K562 (cell line): ENCODE measurements at regions not wholly inside any gene's neighbourhood (a gene's known extent, or its start where the extent isn't known, plus 50 kb on each side); places are given as distances from the start of the nearest gene placed in this dataset.

Experiments
- CBFA2T3 ChIP-seq: fragments of 450-650 bp; IDR thresholded peaks from 2 replicates; pipeline ENCODE4 v1.6.1; 2017
- ESRRB ChIP-seq: fragments of 250-450 bp; sonication (Bioruptor Pico); IDR thresholded peaks from 2 replicates; pipeline ENCODE4 v1.5.0; 2020; ENCODE audit warnings: mild to moderate bottlenecking, moderate library complexity, borderline replicate concordance
- FOXA3 ChIP-seq, 2 experiments: fragments of 450-650 bp in 1 of 2; sonication (generic) in 1 of 2; formaldehyde crosslinking; IDR thresholded peaks in 1 of 2; conservative IDR thresholded peaks in 1 of 2; 2 replicates each; pipeline versions ENCODE4 v1.4.0 to v1.8.0; 2020 to 2022; ENCODE audit warnings: mild to moderate bottlenecking in 2 of 2, missing genetic modification reagents in 1 of 2
- FOXK2 ChIP-seq, 2 experiments: fragments of 450-650 bp; IDR thresholded peaks in 1 of 2; conservative IDR thresholded peaks in 1 of 2; 2 replicates each; pipeline ENCODE4 v1.6.1; 2016; ENCODE audit warnings: low read depth in 2 of 2, mild to moderate bottlenecking in 1 of 2
- HDAC1 ChIP-seq, 2 experiments: fragments of 450-650 bp; IDR thresholded peaks; 2 replicates each; pipeline ENCODE4 v1.6.1; 2016 to 2017; ENCODE audit warnings: inconsistent platforms in 1 of 2, mild to moderate bottlenecking in 1 of 2, moderate library complexity in 1 of 2
- KLF16 ChIP-seq: IDR thresholded peaks from 2 replicates; pipeline ENCODE4 v1.6.1; 2016; ENCODE audit warnings: antibody characterized with exemption
- MNT ChIP-seq, 2 experiments: fragments of 450-650 bp; conservative IDR thresholded peaks; 2 replicates each; pipeline ENCODE4 v1.6.1; 2017; ENCODE audit warnings: mild to moderate bottlenecking in 2 of 2, moderate library complexity in 2 of 2
- MTA3 ChIP-seq: fragments of 450-650 bp; formaldehyde crosslinking; IDR thresholded peaks from 2 replicates; pipeline ENCODE4 v1.6.1; 2017; ENCODE audit warnings: mild to moderate bottlenecking, borderline replicate concordance
- NFIC ChIP-seq: fragments of 450-650 bp; IDR thresholded peaks from 2 replicates; pipeline ENCODE4 v1.6.1; 2017; ENCODE audit warnings: mild to moderate bottlenecking, inconsistent platforms
- PBX2 ChIP-seq, 2 experiments: IDR thresholded peaks in 1 of 2; conservative IDR thresholded peaks in 1 of 2; 2 replicates each; pipeline ENCODE4 v1.6.1; 2016; ENCODE audit warnings: low read depth in 2 of 2, mild to moderate bottlenecking in 1 of 2, missing compliant biosample characterization in 1 of 2, missing genetic modification characterization in 1 of 2, moderate library complexity in 1 of 2
- SOX6 ChIP-seq: fragments of 450-650 bp; IDR thresholded peaks from 2 replicates; pipeline ENCODE4 v1.6.1; 2014; ENCODE audit warnings: mild to moderate bottlenecking
- TEAD4 ChIP-seq, 2 experiments: sonication (generic) in 1 of 2; formaldehyde crosslinking in 1 of 2; IDR thresholded peaks; 2 replicates each; pipeline versions ENCODE4 v1.6.1 to v1.8.0; 2012 to 2022; ENCODE audit warnings: borderline replicate concordance in 1 of 2, inconsistent platforms in 1 of 2, low read length in 1 of 2, mild to moderate bottlenecking in 1 of 2, missing genetic modification reagents in 1 of 2
- TGIF2 ChIP-seq: sonication (generic); formaldehyde crosslinking; IDR thresholded peaks from 2 replicates; pipeline ENCODE4 v1.8.1; 2022; ENCODE audit warnings: mild to moderate bottlenecking, missing genetic modification reagents, moderate library complexity
- TRIM24 ChIP-seq, 2 experiments: fragments of 450-650 bp; IDR thresholded peaks; 2 replicates each; pipeline ENCODE4 v1.6.1; 2016
- ZNF395 ChIP-seq: fragments of 200-800 bp; sonication (Bioruptor generic); IDR thresholded peaks from 2 replicates; pipeline ENCODE4 v1.6.1; 2017; ENCODE audit warnings: missing genetic modification characterization, missing compliant biosample characterization

- TF ChIP-seq NFIC, result 0 out of 2 replicates have a peak, but pooled peaks have one; percentile 10
- no peak for TF ChIP-seq ESRRB (CRISPR knock-in tag)
- TF ChIP-seq MNT (conservative IDR thresholded peaks at IDR 0.05), result no peak
- TF ChIP-seq FOXA3 (CRISPR knock-in tag; conservative IDR thresholded peaks at IDR 0.05 in 1 of 2, IDR thresholded peaks at IDR 0.05 in 1 of 2), result 0 out of 4 replicates have a peak, but pooled peaks of 1 of the 2 experiments have one; percentile 10
- TF ChIP-seq ZNF395, result 0 out of 2 replicates have a peak, but pooled peaks have one; percentile 20
- peak; percentile 37; the same call in 1 of the 2 replicates for TF ChIP-seq KLF16
- 0 out of 4 replicates have a peak, but pooled peaks of 1 of the 2 experiments have one; percentile 32 for TF ChIP-seq HDAC1 (IDR thresholded peaks at IDR 0.05)
- no peak for TF ChIP-seq TGIF2
- 0 out of 2 replicates have a peak, but pooled peaks have one; percentile 9 for TF ChIP-seq SOX6
- TF ChIP-seq PBX2 (CRISPR knock-in tag; IDR thresholded peaks at IDR 0.05; ENCODE audit: low read depth), result no peak
- peak; percentile 15; the same call in 1 of the 2 replicates for TF ChIP-seq PBX2 (tag; conservative IDR thresholded peaks at IDR 0.05; ENCODE audit: low read depth)
- peak; percentile 69 for TF ChIP-seq TEAD4 (IDR thresholded peaks at IDR 0.05; ENCODE audit: low read length)
- TF ChIP-seq TEAD4 (CRISPR knock-in tag; IDR thresholded peaks at IDR 0.05; ENCODE audit: borderline replicate concordance), result no peak
- peak; percentile 81 for TF ChIP-seq CBFA2T3
- no peak for TF ChIP-seq FOXK2 (conservative IDR thresholded peaks at IDR 0.05 in 1 of 2, IDR thresholded peaks at IDR 0.05 in 1 of 2; ENCODE audit: low read depth in 2 of 2)
- 0 out of 4 replicates have a peak, but pooled peaks of 1 of the 2 experiments have one; percentile 30 for TF ChIP-seq TRIM24 (IDR thresholded peaks at IDR 0.05)
- TF ChIP-seq MTA3, result peak; percentile 64; the same call in 1 of the 2 replicates
Observed at GRCh38 chr6:33909737-33910136, 105.9 kb upstream of the MLN start (continued).
